ENCODE measurements at regions not wholly inside any gene's neighbourhood (a gene's known extent, or its start where the extent isn't known, plus 50 kb on each side); places are given as distances from the start of the nearest gene placed in this dataset.

DNA sequence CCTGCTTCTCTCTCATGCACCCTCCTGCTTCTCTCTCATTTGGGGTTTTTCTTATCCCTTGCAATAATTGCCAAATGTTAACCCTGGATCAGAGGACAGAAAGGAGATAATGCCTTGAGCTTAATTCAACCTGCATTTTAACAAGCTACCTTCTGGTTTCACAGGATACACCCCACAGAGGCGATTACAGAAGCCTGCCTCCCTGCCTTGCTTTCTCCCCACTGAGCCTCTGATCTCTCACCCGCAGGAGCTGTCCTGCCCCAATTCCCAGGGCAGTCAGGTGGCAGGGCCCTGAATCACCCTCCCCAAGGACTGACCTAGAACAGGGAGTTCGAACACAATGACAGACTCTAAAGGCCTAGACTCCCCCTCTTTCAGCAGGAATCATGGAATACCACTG lies 959.5 kb downstream of the GRID1 start:
- no peak overlapping the region for H2AFZ ChIP-seq (ENCODE audit: low read depth, low read length)
- 0% methylated on average over 3 of the region's 3 CpGs for WGBS (ENCODE audit: insufficient coverage, low coverage, missing lambda C conversion rate)
- H3K4me3 ChIP-seq, result no peak overlapping the region
- H3K9me1 ChIP-seq (ENCODE audit: control insufficient read depth, insufficient read depth, low read length), result no peaks in the 10 kb centered on the region
- H3K4me2 ChIP-seq (ENCODE audit: insufficient read depth, low read length), result no peak overlapping the region
- H3K4me1 ChIP-seq (replicated peaks in 1 of 2; ENCODE audit: control insufficient read depth in 2 of 2, insufficient read depth in 2 of 2, low read length in 2 of 2), result no peaks in the 10 kb centered on the region
- no peaks in the 10 kb centered on the region for H3K27me3 ChIP-seq (ENCODE audit: control insufficient read depth in 2 of 2, insufficient read depth in 2 of 2, low read length in 2 of 2)
- ChIA-PET CTCF (ENCODE audit: low intra/inter-chr PET ratio) (no interaction called here), POLR2A (no interaction called here)
- no peaks in the 10 kb centered on the region for H3K79me2 ChIP-seq (ENCODE audit: control insufficient read depth, insufficient read depth, low read length)
- FAIRE-seq (no peak), ATAC-seq (no peak), DNase-seq (ENCODE audit: extremely low read depth in 1 of 4, low spot score in 3 of 4) (peak in 1 of 4 experiments; percentile 2)
- H3K9me3 ChIP-seq (replicated peaks; ENCODE audit: control insufficient read depth, insufficient read depth, low read depth, low read length), result no peaks in the 10 kb centered on the region; the same call in 1 of the 2 replicates
- TF ChIP-seq SREBF2 (CRISPR knock-in tag; IDR thresholded peaks at IDR 0.05), result no peak
- TF ChIP-seq, protein P1, sequence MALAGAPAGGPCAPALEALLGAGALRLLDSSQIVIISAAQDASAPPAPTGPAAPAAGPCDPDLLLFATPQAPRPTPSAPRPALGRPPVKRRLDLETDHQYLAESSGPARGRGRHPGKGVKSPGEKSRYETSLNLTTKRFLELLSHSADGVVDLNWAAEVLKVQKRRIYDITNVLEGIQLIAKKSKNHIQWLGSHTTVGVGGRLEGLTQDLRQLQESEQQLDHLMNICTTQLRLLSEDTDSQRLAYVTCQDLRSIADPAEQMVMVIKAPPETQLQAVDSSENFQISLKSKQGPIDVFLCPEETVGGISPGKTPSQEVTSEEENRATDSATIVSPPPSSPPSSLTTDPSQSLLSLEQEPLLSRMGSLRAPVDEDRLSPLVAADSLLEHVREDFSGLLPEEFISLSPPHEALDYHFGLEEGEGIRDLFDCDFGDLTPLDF (CRISPR knock-in tag; IDR thresholded peaks at IDR 0.05), result no peak
- TF ChIP-seq, protein P2, sequence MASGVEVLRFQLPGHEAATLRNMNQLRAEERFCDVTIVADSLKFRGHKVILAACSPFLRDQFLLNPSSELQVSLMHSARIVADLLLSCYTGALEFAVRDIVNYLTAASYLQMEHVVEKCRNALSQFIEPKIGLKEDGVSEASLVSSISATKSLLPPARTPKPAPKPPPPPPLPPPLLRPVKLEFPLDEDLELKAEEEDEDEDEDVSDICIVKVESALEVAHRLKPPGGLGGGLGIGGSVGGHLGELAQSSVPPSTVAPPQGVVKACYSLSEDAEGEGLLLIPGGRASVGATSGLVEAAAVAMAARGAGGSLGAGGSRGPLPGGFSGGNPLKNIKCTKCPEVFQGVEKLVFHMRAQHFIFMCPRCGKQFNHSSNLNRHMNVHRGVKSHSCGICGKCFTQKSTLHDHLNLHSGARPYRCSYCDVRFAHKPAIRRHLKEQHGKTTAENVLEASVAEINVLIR (CRISPR knock-in tag; IDR thresholded peaks at IDR 0.05), result no peak
- no peak for TF ChIP-seq ZNF445 (CRISPR knock-in tag; IDR thresholded peaks at IDR 0.05; ENCODE audit: low read depth)
- TF ChIP-seq, protein P3, sequence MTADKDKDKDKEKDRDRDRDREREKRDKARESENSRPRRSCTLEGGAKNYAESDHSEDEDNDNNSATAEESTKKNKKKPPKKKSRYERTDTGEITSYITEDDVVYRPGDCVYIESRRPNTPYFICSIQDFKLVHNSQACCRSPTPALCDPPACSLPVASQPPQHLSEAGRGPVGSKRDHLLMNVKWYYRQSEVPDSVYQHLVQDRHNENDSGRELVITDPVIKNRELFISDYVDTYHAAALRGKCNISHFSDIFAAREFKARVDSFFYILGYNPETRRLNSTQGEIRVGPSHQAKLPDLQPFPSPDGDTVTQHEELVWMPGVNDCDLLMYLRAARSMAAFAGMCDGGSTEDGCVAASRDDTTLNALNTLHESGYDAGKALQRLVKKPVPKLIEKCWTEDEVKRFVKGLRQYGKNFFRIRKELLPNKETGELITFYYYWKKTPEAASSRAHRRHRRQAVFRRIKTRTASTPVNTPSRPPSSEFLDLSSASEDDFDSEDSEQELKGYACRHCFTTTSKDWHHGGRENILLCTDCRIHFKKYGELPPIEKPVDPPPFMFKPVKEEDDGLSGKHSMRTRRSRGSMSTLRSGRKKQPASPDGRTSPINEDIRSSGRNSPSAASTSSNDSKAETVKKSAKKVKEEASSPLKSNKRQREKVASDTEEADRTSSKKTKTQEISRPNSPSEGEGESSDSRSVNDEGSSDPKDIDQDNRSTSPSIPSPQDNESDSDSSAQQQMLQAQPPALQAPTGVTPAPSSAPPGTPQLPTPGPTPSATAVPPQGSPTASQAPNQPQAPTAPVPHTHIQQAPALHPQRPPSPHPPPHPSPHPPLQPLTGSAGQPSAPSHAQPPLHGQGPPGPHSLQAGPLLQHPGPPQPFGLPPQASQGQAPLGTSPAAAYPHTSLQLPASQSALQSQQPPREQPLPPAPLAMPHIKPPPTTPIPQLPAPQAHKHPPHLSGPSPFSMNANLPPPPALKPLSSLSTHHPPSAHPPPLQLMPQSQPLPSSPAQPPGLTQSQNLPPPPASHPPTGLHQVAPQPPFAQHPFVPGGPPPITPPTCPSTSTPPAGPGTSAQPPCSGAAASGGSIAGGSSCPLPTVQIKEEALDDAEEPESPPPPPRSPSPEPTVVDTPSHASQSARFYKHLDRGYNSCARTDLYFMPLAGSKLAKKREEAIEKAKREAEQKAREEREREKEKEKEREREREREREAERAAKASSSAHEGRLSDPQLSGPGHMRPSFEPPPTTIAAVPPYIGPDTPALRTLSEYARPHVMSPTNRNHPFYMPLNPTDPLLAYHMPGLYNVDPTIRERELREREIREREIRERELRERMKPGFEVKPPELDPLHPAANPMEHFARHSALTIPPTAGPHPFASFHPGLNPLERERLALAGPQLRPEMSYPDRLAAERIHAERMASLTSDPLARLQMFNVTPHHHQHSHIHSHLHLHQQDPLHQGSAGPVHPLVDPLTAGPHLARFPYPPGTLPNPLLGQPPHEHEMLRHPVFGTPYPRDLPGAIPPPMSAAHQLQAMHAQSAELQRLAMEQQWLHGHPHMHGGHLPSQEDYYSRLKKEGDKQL (CRISPR knock-in tag; IDR thresholded peaks at IDR 0.05; ENCODE audit: borderline replicate concordance), result no peak
- intact Hi-C loops (cut with micrococcal nuclease) (no loop called here), in situ Hi-C loops (cut with MboI) (no loop called here)
- no peak overlapping the region for H3K27ac ChIP-seq (ENCODE audit: extremely low read depth, low read depth, low read length)
- H3K36me3 ChIP-seq (ENCODE audit: control insufficient read depth, insufficient read depth, low read length), result no peaks in the 10 kb centered on the region
- H3K9ac ChIP-seq (ENCODE audit: insufficient read depth in 1 of 2, low read depth in 2 of 2, low read length in 2 of 2), result no peak overlapping the region
- no TSS peak for BruUV-seq (replicated peaks)
- H4K20me1 ChIP-seq (replicated peaks; ENCODE audit: control insufficient read depth, insufficient read depth, low read length), result no peaks in the 10 kb centered on the region

Measured in K562 (cell line).